Mesendoderm (in vitro differentiated cells): ENCODE measurements at regions not wholly inside any gene's neighbourhood (a gene's known extent, or its start where the extent isn't known, plus 50 kb on each side); places are given as distances from the start of the nearest gene placed in this dataset.
A peak's percentile ranks its signal among the peaks of the same experiment; 100 is the strongest.

ENCODE experiments used
- DNase-seq: peaks from one replicate; pipeline ENCODE4 v3.0.0; 2013
- H2AK5ac ChIP-seq: 2 replicates; pipeline ENCODE4 v1.6.1; 2013; ENCODE audit warnings: low read length, inconsistent platforms
- H2BK120ac ChIP-seq: 2 replicates; pipeline ENCODE4 v1.6.1; 2013; ENCODE audit warnings: low read depth, mild to moderate bottlenecking, low read length, moderate library complexity, mixed read lengths
- H2BK15ac ChIP-seq: replicated peaks from 2 replicates; pipeline ENCODE4 v1.6.1; 2013; ENCODE audit warnings: low read depth, mild to moderate bottlenecking, moderate library complexity
- H2BK5ac ChIP-seq: 2 replicates; pipeline ENCODE4 v1.6.1; 2013; ENCODE audit warnings: low read length, inconsistent platforms
- H3K18ac ChIP-seq: 2 replicates; pipeline ENCODE4 v1.6.1; 2013; ENCODE audit warnings: mild to moderate bottlenecking, low read length, mixed read lengths
- H3K23ac ChIP-seq: one replicate; pipeline ENCODE4 v1.6.1; 2013; ENCODE audit warnings: low read length
- H3K27ac ChIP-seq: 2 replicates; pipeline ENCODE4 v1.5.1; 2013; ENCODE audit warnings: low read depth, mild to moderate bottlenecking, inconsistent platforms, low read length, moderate library complexity
- H3K27me3 ChIP-seq: 2 replicates; pipeline ENCODE4 v1.6.1; 2013; ENCODE audit warnings: low read length, control low read depth, mild to moderate bottlenecking, inconsistent platforms; ENCODE audit not compliant: insufficient read depth, poor library complexity
- H3K36me3 ChIP-seq: 2 replicates; pipeline ENCODE4 v1.6.1; 2013; ENCODE audit warnings: low read length, inconsistent platforms; ENCODE audit not compliant: control insufficient read depth, insufficient read depth
- H3K4ac ChIP-seq: one replicate; pipeline ENCODE4 v1.6.1; 2013; ENCODE audit warnings: low read depth, mild to moderate bottlenecking, low read length, moderate library complexity
- H3K4me1 ChIP-seq: 2 replicates; pipeline ENCODE4 v1.6.1; 2013; ENCODE audit warnings: low read depth, low read length, inconsistent platforms; ENCODE audit not compliant: control insufficient read depth
- H3K4me2 ChIP-seq: 2 replicates; pipeline ENCODE4 v1.6.1; 2013; ENCODE audit warnings: low read length
- H3K4me3 ChIP-seq: 2 replicates; pipeline ENCODE4 v1.5.1; 2013; ENCODE audit warnings: mild to moderate bottlenecking, low read length
- H3K56ac ChIP-seq: one replicate; pipeline ENCODE4 v1.6.1; 2013; ENCODE audit warnings: low read length
- H3K79me1 ChIP-seq: 2 replicates; pipeline ENCODE4 v1.6.1; 2013; ENCODE audit warnings: low read length, inconsistent platforms
- H3K79me2 ChIP-seq: 2 replicates; pipeline ENCODE4 v1.6.1; 2013; ENCODE audit warnings: mild to moderate bottlenecking, low read length; ENCODE audit not compliant: control insufficient read depth, insufficient read depth
- H3K9ac ChIP-seq: 2 replicates; pipeline ENCODE4 v1.6.1; 2013; ENCODE audit warnings: low read length, inconsistent platforms
- H4K5ac ChIP-seq: one replicate; pipeline ENCODE4 v1.6.1; 2013; ENCODE audit warnings: low read length
- H4K8ac ChIP-seq: one replicate; pipeline ENCODE4 v1.6.1; 2013; ENCODE audit warnings: low read depth, mild to moderate bottlenecking, control low read depth, low read length, moderate library complexity
- WGBS: extraction: QIAGEN DNeasy Blood & Tissue Kit; methylation state at CpG from one replicate; pipeline ENCODE4 v1.1.7; 2013; ENCODE audit warnings: low lambda C conversion rate, missing lambda C conversion rate; ENCODE audit not compliant: insufficient coverage; ENCODE audit errors: extremely low coverage; 5-methylcytosine and 5-hydroxymethylcytosine counted together

DNA sequence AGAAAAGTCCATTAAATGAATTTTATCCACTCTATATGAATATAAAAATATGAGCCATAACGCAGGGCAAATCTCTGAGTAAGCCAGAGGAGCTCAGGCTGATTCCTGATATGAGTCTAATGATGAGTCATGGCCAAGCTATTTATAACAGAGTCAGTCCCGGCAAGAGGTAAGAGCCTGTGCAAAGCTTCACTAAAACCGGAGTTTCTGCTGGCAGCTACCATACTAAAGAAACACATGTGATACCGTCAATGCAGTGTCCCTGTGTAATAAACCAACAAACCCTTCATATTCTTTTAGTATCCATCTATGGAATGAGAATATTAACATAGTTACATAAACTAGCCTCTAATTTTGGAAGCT is 319.4 kb downstream of the KCNC2 start:
- Histone ChIP-seq H2BK5ac (no peak overlapping the region), H3K4me3 (no peak overlapping the region), H4K5ac (no peak overlapping the region), H3K9ac (no peak overlapping the region), H2AK5ac (no peak overlapping the region), H3K23ac (no peak overlapping the region), H3K18ac (no peak overlapping the region), H3K56ac (no peak overlapping the region), H3K27me3 (no peaks in the 10 kb centered on the region), H3K79me1 (no peaks in the 10 kb centered on the region), H3K36me3 (no peaks in the 10 kb centered on the region), H3K79me2 (no peaks in the 10 kb centered on the region), H2BK120ac (no peak overlapping the region), H3K4ac (no peak overlapping the region), H2BK15ac (no peak overlapping the region), H4K8ac (no peak overlapping the region), H3K4me1 (no peaks in the 10 kb centered on the region), H3K4me2 (no peak overlapping the region), H3K27ac (no peak overlapping the region)
- WGBS = no CpG with 5 or more reads among the region's 4 CpGs
- peak; percentile 72 for DNase-seq

DNA sequence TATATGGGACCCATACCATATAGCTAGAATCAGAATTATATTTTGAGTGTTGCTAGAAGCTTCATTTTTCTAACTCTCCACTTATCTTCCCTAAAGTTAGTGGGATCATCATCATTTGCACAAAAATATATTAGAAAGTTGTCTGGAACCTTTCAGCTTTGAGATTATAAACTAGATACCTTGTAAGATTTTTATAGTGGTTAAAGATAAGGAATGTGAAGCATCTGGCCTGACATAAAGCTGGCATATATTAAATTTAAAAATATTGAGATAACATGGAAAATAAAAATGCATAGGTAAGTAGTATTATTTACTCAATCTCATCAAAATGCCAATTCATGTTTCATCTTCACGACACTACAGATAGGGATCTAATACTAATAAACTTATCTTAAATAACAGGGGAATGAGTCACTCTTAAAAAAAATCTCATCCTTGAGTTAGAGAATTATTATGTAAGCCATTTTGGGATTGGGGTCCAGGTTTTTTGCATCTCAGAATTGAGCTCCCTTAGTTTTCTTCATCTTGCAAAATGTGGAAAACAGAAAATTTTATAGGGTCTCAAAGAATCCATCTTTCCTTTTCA is 318.5 kb downstream of the KCNC2 start:
- no peak overlapping the region for H2BK15ac ChIP-seq
- H3K4me1 ChIP-seq = no peaks in the 10 kb centered on the region
- no peak overlapping the region for H3K27ac ChIP-seq
- no peak overlapping the region for H3K18ac ChIP-seq
- no peak overlapping the region for H3K4me3 ChIP-seq
- no peaks in the 10 kb centered on the region for H3K36me3 ChIP-seq
- no CpG with 5 or more reads among the region's 1 CpG for WGBS
- no peaks in the 10 kb centered on the region for H3K79me1 ChIP-seq
- H3K23ac ChIP-seq = no peak overlapping the region
- H3K9ac ChIP-seq = no peak overlapping the region
- no peaks in the 10 kb centered on the region for H3K79me2 ChIP-seq
- no peak overlapping the region for H2BK120ac ChIP-seq
- no peak overlapping the region for H3K4ac ChIP-seq
- no peak overlapping the region for H3K56ac ChIP-seq
- H3K27me3 ChIP-seq = no peaks in the 10 kb centered on the region
- DNase-seq = no peak
- no peak overlapping the region for H2AK5ac ChIP-seq
- no peak overlapping the region for H4K5ac ChIP-seq
- no peak overlapping the region for H2BK5ac ChIP-seq
- no peak overlapping the region for H3K4me2 ChIP-seq
- H4K8ac ChIP-seq = no peak overlapping the region

- H3K36me3 ChIP-seq = no peaks in the 10 kb centered on the region
- H3K56ac ChIP-seq = no peak overlapping the region
- no CpG with 5 or more reads among the region's 4 CpGs for WGBS
- no peak overlapping the region for H3K4me2 ChIP-seq
- H3K79me1 ChIP-seq = no peaks in the 10 kb centered on the region
- no peak overlapping the region for H4K5ac ChIP-seq
- H3K4me3 ChIP-seq = no peak overlapping the region
- H3K4me1 ChIP-seq = no peaks in the 10 kb centered on the region
- H3K79me2 ChIP-seq = no peaks in the 10 kb centered on the region
- no peak overlapping the region for H3K4ac ChIP-seq
- H2BK15ac ChIP-seq = no peak overlapping the region
- DNase-seq = no peak
- no peak overlapping the region for H3K27ac ChIP-seq
- no peak overlapping the region for H2AK5ac ChIP-seq
- no peak overlapping the region for H3K18ac ChIP-seq
- H3K9ac ChIP-seq = no peak overlapping the region
- no peak overlapping the region for H2BK5ac ChIP-seq
- H3K27me3 ChIP-seq = no peaks in the 10 kb centered on the region
- no peak overlapping the region for H2BK120ac ChIP-seq
- H3K23ac ChIP-seq = no peak overlapping the region
- H4K8ac ChIP-seq = no peak overlapping the region
These were observed 317.5 kb downstream of the KCNC2 start for GRCh38 chr12:74892057-74892633.

DNA sequence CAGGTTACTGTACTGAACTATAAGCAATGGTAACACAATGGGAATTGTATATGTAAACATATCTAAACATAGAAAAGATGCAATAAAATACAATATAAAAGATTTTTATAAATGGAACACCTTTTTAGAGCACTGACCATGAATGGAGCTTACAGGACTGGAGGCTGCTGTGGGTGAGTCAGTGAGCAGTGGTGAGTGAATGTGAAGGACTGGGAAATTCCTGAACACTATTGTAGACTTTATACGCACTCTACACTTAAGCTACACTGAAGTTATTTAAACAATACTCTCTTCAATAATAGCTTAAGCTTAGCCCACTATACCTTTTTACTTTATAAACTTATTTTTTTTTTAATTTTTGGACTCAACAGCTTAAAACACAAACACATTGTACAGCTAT is 313.5 kb downstream of the KCNC2 start:
- H3K27ac ChIP-seq = no peak overlapping the region
- H3K23ac ChIP-seq = no peak overlapping the region
- H3K18ac ChIP-seq = no peak overlapping the region
- H3K4me3 ChIP-seq = no peak overlapping the region
- no peaks in the 10 kb centered on the region for H3K79me2 ChIP-seq
- no CpG with 5 or more reads among the region's 1 CpG for WGBS
- no peak for DNase-seq
- H2BK5ac ChIP-seq = no peak overlapping the region
- no peak overlapping the region for H3K56ac ChIP-seq
- H2BK15ac ChIP-seq = no peak overlapping the region
- H2AK5ac ChIP-seq = no peak overlapping the region
- no peaks in the 10 kb centered on the region for H3K36me3 ChIP-seq
- no peaks in the 10 kb centered on the region for H3K4me1 ChIP-seq
- H4K5ac ChIP-seq = no peak overlapping the region
- H3K79me1 ChIP-seq = no peaks in the 10 kb centered on the region
- H3K4ac ChIP-seq = no peak overlapping the region
- no peak overlapping the region for H2BK120ac ChIP-seq
- no peak overlapping the region for H4K8ac ChIP-seq
- H3K4me2 ChIP-seq = no peak overlapping the region
- no peaks in the 10 kb centered on the region for H3K27me3 ChIP-seq
- H3K9ac ChIP-seq = no peak overlapping the region

- no CpG with 5 or more reads among the region's 5 CpGs for WGBS
These were observed 312.0 kb downstream of the KCNC2 start for GRCh38 chr12:74897425-74898211.

More at GRCh38 chr12:74897425-74898211, 312.0 kb downstream of the KCNC2 start:
- Histone ChIP-seq H3K18ac (no peak overlapping the region), H3K27me3 (no peaks in the 10 kb centered on the region), H2BK120ac (no peak overlapping the region), H3K56ac (no peak overlapping the region), H3K79me2 (no peaks in the 10 kb centered on the region), H3K4me3 (no peak overlapping the region), H2AK5ac (no peak overlapping the region), H2BK15ac (no peak overlapping the region), H4K5ac (no peak overlapping the region), H3K9ac (no peak overlapping the region), H3K4ac (no peak overlapping the region), H4K8ac (no peak overlapping the region), H3K36me3 (no peaks in the 10 kb centered on the region), H2BK5ac (no peak overlapping the region), H3K79me1 (no peaks in the 10 kb centered on the region), H3K23ac (no peak overlapping the region), H3K4me1 (no peaks in the 10 kb centered on the region), H3K4me2 (no peak overlapping the region), H3K27ac (no peak overlapping the region)
- DNase-seq = no peak
